Kidney capillary endothelial cell (primary cell): ENCODE measurements at regions not wholly inside any gene's neighbourhood (a gene's known extent, or its start where the extent isn't known, plus 50 kb on each side); places are given as distances from the start of the nearest gene placed in this dataset.

Experiments used
- DNase-seq: peaks from one replicate; pipeline ENCODE4 v3.0.0-alpha.2; 2018; ENCODE audit warnings: low spot score

DNA sequence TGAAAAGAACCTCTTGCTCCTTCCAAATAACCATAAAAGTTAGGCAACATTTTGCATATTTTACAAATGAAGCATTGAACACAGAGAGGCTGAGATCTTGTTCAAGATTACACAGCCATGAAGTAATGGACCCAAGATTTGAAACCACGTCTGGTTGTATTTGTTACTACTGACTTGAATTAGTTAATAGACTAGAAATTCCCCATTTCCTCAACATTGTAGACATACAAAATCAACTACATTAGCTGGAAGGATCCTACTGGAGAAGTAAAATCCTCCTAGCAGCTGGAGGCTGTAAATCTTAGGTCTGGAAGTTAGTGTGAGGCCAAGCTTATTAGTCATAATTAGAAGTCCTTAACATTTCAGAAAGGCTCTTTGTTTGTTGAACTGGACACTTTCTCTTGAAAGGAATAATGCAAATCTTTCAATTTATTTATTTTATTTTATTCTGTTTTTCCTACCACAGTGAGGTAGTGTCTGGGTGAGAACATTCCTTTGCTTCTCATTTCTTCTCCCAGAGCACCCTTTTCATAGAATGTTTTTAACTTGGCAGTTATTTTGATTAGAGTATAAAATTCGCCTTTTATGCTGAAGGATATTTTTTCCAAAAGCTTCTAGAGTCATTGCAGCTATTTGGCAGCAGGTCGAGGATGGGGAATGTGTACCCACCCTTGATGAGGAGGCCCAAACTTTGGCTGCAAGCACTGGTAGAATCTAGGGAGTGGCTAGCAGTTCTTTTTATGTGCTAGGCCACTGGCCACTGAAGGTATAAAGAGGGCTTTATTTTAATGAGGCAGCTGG, 62.0 kb upstream of the CLNK start:
- DNase-seq, result no peak

GRCh38 chr4:10743357-10743756, 58.8 kb upstream of the CLNK start:
- DNase-seq, result no peak

DNA sequence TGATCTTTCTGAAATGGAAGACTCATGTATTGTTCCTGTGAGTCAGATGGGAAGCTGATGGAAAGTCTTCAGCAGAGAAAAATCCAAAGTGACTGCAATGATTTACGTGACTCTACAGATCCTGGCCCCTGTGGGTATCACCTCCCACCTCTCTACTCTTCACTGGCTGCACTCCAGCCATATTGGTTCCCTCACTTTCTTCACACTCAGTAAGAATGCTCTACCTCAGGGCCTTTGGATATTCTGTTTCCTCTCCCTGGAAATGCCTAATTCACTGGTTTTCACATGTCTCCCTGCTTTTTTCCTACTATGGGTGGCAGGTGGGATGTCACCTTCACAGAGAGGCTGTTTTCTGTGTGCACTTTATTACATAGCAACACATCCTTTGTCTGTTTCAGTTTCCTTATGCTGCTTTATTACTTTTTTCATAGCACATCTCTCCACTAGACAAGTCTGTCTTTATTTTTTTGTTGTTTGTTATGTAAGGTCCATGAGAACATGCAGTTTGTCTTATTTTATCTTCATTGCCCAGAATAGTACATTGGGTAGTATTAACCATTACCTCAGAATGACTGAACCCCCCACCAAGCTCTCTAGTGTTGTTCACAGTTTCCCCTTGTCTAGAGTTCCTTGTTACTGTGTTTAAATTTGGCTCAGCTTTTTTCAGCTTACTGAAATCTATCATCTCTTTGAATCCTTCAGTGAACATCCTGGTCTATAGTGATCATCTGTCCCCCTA, 57.6 kb upstream of the CLNK start:
- no peak for DNase-seq

DNA sequence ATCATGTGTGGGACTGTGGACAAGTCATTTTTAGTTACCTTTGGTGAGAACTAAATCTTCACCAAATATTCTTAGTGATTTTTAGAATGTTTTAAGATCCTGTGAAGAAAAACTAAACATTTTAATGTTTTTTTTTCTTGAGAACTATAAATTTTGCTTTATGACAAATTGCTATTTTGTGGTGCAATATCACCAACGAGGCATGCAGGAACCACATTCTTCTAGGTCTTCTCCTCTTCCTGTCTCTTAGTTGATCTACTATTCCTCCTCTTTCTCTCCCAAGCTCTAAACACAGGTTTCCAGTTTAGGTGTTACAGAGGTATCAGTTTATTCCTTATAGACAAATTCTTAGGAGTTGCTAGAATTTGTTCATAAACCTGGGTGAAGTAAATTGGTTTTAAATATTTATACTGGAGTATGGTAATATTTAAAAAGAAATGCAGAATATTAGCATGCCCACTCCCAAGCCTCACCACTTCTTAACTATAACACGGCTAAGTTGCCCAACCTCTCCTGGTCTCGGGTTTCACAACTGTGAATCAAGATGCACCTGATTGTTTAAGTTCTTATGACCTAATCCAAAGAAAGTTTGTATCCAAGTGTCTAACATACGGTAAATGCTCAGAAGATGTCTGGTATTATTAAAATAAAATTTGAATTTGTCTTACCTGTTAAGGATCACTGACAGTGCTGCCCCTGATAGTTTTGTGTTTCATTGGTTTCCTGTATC, 56.5 kb upstream of the CLNK start:
- DNase-seq, result no peak

DNA sequence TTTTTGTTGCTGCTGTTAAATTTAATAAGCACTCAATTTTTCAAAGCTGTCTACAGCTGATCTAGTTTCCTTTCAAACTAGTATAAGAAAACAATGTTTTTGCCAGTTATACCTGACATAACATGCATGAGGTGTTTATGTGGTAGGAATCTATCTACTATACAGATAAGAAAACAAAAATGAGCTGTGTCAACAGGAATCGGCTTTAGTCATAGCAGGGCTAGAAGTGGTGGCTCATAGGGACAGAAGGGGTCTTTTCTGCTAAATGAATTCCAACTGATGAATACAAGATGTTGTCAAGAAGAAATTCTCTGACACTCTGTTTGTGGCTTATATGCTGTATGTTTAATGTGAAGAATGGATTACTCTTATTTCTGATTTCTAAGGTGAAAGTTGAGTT, 55.7 kb upstream of the CLNK start:
- DNase-seq, result no peak

DNA sequence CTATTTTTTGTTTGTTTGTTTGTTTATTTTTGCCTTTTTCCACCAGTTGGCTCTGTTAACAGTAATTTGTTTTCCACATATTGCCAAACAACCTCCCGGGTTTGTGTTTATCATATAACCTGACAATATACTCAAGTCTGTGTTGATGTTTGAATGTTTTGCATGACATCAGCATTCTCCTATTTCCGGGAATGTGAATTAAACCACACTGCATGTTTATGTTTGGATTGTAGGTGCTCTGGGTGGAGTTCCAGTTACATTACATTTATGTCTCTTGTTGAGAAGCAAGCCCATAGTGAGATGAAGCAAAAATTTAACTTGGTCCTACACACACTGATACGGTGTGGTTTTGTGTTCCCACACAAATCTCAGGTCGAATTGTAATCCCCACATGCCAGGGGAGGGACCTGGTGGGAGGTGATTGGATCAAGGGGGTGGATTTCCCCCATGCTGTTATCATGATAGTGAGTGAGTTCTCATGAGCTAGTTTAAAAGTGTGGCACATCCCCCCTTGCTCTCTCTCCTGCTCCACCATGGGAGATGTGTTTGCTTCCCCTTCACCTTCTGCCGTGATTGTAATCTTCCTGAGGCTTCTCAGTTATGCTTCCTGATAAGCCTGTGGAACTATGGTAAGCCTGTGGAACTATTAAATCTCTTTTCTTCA, 54.4 kb upstream of the CLNK start:
- no peak for DNase-seq

- no peak for DNase-seq
Measured at GRCh38 chr4:10737337-10737736, 52.8 kb upstream of the CLNK start.

GRCh38 chr4:10736895-10737294, 52.3 kb upstream of the CLNK start:
- DNase-seq, result no peak

DNA sequence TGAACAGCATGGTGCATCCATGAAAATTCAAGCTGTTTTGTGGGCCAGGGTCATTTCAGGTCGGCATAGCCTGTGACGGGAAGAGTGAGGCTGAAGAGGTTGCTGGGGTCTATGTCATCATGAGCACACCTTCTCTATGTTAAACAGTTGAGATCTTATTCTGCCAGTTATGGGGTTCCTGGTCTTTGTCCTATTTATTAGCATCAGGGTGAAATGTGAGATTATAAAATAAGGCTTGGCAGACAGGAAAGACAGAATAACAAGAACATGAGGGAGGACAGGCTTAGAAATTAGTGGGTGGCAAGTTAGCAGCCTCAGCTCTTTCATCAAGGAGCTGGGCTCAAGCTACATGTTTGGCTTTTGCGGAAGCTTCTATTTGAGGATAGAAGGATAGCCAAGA, 51.7 kb upstream of the CLNK start:
- no peak for DNase-seq

DNA sequence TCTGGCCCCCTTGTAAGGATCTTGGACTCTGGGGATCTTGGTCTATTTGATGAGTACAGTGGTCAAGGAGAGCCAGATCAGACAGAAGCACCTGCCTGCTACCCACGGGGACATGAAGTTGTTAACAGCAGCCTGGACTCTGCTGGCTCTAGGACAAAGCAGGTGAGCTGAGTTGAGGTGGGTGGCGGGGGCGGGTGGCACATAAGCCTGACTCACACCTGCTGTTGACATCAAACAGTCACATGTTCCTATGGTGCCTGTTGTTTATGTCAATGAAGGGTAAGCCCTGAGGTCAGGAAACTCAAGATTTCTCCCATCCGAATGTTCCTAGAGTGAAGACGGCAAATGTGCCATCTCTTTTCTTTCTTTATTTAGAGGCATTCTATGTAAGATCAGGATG, 50.1 kb upstream of the CLNK start:
- no peak for DNase-seq
